Activated CD8-positive, alpha-beta memory T cell treated with anti-CD3 and anti-CD28 coated beads, Interleukin-2, amount 50 U/mL, for 1 hour (primary cell): ENCODE measurements at regions not wholly inside any gene's neighbourhood (a gene's known extent, or its start where the extent isn't known, plus 50 kb on each side); places are given as distances from the start of the nearest gene placed in this dataset.
"Not testable (repeated sequence)": the region's sequence is repeated elsewhere in the genome, so short reads cannot be mapped to it uniquely, and the experiment has no call there.

Experiments
- DNase-seq: peaks from one replicate; pipeline ENCODE4 v3.0.0-alpha.2; 2020; ENCODE audit errors: extremely low read depth

DNA sequence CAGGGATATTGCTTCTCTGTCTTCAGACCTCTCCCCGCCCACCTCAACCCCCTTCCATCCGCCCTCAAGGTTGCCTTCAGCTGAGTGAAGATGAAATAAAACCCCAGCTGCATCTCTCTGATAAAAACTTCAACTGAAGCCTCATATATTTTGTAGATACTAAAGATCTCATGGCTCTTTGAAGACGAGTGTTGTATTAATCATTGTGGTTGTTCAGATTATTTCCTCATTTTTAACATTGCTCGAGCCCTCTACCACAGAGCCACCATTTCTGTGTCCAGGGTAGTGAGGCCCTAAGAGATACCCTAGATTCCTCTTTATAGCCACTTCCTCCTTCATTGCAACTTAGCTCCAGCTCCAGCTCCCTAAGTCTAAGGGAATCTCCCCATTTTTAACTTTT lies 312.8 kb upstream of the ZNF507 start:
- no peak for DNase-seq

DNA sequence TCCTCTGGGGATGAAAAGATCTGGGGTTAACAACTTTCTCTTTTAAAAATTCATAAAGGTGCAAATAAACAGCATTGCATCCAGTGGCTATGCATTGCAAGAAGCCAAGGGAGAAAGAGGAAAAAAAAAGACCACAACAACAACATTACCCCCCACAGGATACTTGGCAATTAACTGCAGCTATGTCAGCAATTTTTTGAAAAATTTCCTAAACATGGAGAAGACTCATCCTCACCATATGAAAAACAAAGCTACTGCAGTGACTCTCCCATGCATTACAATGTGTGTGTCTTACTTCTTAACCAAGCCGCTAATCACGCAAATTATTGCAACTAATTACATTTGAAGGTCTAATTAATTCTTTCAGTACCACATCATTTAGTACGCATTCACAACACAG lies 309.8 kb upstream of the ZNF507 start:
- no peak for DNase-seq

DNA sequence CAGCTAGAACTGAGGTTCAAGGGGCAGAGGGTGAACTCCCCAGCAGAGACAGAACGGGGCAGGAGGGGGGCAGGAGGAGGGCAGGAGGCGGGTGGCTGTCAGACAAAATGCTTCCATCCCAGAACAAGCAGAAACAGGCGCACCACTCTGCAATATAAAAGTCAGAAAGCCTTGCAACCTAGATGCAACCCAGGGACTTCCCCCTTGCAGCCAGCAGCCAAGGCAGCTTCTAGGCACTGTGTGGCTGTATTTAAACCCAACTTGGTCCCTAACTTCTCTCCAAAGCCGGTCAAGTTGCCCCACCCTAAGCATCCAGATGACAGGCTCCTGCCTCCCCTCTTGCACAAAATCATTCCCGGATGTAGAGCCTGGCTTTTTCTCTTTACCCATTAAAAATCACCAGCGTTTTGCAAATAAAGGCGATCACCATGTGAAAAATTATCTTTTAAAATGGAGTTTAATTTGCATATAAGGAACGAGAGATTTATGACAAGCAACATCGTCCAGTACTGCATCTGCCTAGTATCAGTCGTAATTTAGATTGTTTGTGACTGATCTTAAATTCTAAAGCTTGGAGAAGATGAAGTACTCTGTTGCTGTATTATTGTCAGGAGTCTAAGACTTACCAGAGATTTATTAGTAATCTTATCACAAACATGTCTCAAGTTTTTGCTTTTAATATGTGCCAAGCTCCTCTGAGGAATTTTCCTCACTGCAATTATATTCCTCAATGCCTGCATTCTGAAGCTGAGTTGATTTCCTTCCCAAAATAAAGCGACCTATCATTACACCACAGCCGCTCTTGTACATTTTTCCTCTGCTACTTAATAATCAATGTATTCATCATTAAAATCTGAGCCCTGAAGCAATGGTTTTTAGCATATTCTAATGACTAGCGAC lies 307.1 kb upstream of the ZNF507 start:
- no peak for DNase-seq

DNA sequence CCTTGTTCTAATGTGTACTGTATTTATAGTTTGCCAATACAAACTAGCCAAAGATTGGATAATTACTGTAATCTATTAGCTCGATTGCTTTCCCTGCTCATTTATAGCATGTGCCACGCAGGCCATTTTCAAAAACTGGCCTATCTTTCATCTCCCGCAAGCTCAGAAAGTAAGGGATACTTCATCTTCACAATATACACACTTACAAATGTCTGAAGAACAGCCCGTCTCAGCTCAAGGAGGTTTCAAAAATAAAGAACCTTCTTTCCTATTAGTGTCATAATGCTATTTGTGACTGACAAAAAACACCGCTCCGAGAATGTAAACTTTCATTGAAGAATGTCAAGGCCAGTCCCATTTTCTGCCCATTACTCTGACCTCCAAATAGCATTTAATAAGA lies 306.4 kb upstream of the ZNF507 start:
- DNase-seq: no peak

- DNase-seq: no peak
These were observed 306.0 kb upstream of the ZNF507 start for GRCh38 chr19:32039440-32039839.

DNA sequence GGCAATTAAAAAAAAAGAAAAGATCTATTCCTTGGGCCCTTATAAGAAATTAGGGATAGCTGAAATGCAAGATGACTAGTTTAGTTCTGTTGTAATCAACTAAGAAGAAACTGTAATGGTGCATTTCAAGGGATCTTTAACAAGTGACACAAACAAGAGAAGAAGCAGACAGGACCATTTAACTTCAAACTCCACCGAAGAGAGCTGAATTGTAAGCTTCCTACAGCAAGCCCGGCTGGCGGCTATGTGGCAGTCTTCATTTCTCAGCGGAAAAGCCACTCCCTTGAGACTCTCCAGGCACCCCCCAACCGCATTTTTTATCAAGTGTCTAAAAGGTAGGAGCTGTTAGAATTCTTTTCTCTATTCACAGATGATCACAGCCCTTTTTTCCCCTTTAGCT lies 305.2 kb upstream of the ZNF507 start:
- DNase-seq: no peak

DNA sequence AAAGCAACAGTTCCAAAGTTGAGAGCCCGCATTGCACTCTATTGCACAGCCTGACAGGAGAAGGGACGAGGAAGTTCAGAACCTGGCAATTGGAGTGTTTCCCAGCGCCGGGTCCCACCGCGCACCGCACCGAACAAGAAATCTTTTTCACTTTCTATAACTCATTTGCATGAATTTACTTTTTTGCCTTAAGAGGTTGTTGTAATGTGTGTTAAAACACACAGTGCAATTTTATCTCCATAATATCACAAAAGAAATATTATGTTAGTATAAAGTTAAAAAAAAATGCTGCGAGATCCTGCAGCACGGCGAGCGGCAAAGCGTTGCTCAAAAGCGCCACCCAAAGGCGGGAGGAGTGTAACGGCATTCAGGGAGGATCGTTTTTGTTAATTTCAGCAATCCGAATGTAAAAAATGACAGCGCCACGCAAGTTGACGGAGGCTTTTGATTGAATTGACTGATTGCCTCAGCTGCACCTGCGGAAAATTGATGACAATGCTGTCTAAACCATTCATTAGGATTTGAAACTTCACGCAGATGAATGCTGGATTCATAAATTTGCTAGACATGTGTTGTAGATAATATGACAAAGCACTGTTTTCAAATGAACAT lies 303.6 kb upstream of the ZNF507 start:
- DNase-seq: no peak

- no peak for DNase-seq
These were observed 297.6 kb upstream of the ZNF507 start for GRCh38 chr19:32047788-32048187.

DNA sequence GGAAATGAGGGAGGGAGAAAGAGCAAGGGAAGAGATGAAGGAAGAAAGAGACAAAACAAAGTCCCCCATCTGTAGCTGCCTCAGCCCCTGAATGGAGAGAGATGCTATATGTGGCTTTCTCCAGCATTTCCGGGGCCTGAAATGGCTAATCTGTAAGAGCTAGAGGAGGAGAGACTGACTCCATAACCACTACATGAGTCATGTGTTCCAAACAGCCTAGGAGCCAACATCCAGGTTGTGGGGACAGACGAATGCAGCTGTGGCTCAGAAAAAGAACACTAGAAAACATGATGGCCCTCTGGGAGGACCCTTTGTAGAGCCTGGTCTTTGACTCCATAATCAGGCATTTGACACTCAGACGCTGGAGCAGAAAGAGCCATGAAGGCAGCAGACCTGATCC lies 292.0 kb upstream of the ZNF507 start:
- DNase-seq: no peak

- no peak for DNase-seq
These were observed 291.5 kb upstream of the ZNF507 start for GRCh38 chr19:32053861-32054260.

DNA sequence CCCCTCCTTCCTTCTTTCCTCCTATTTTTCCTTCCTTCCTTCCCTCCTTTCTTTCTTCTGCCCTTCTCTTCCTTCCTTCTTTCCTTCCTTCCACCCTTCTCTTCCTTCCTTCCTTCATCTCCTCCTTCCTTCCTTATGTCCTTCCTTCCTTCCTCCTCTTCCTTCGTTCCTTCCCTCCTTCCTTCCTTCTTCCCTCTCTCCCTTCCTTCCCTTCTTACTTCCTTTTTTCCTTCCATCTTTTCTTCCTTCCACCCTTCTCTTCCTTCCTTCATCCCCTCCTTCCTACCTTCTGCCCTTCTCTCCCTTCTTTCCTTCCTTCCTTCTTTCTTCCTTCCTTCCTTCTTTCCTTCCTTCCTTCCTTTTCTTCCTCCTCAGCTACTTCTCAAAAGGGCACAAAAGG lies 287.3 kb upstream of the ZNF507 start:
- no peak for DNase-seq

- DNase-seq: no peak
These were observed 284.1 kb upstream of the ZNF507 start for GRCh38 chr19:32061315-32061714.

- no peak for DNase-seq
These were observed 281.8 kb upstream of the ZNF507 start for GRCh38 chr19:32063601-32064000.

GRCh38 chr19:32066056-32066455 lies 279.4 kb upstream of the ZNF507 start:
- no peak for DNase-seq

DNA sequence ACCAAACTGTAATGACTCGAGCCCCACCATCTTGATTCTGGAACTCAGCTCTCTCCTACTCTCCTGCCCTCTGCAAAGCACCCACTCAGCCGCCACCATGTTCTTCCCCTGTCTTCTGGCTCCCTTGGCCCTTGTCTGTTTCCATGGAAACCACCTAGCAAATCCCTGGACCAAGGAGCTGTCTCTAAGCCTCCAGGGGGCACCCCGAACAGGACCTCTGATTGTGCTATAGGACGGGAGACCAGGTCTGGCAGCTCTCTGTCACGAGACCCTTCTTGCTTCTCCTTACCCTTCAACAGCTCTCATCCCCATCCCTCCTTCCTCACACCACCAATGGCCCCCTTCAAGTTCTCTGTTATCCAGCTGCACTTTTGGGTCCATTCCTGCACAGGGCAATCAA lies 277.7 kb upstream of the ZNF507 start:
- no peak for DNase-seq

GRCh38 chr19:32068793-32069192 lies 276.6 kb upstream of the ZNF507 start:
- no peak for DNase-seq

DNA sequence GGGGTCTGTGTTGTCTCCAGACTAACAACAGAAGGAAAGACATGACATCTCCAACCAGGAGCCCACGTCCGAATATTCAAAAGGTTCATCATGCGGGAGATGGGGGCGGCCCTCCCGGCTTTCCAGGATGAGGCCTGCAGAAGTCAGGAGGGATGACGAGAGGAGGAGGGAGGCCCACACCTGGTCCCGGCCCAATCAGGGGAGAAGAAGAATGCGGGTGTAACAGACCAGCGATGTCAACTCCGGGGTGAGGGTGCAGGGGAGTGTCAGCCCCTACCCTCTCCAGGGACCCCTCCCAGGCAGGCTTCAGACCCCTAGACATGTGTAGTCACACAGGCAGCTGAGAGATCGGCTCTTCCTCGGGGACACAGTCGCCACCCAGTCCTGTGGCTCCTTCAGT lies 275.3 kb upstream of the ZNF507 start:
- DNase-seq: no peak

- DNase-seq: no peak
These were observed 263.4 kb upstream of the ZNF507 start for GRCh38 chr19:32082028-32082427.

GRCh38 chr19:32084756-32085363 lies 260.6 kb upstream of the ZNF507 start:
- DNase-seq: not testable (repeated sequence)

GRCh38 chr19:32091241-32091640 lies 254.2 kb upstream of the ZNF507 start:
- DNase-seq: no peak

GRCh38 chr19:32097011-32097410 lies 248.4 kb upstream of the ZNF507 start:
- DNase-seq: no peak

DNA sequence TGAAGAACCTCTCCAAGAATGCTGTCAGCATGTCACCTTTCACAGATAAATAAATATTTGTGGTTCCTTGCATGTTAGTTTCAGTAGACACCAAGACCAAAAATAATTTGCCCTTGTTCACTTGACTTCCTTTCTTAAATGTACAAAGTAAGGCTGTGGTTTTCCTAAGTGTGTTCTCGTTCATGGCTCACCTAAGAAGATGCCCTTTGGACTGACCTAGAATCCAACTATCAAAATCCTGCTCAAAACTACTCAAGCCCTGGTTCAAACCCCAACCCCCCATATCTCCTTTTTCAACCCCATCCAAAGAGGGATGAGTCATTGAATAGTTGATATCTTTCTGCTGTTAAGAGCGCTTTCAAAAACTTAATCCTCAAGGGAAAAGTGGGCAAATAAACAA lies 247.8 kb upstream of the ZNF507 start:
- no peak for DNase-seq

- DNase-seq: no peak
These were observed 246.4 kb upstream of the ZNF507 start for GRCh38 chr19:32098968-32099367.
